GM12864 (cell line): ENCODE measurements at regions not wholly inside any gene's neighbourhood (a gene's known extent, or its start where the extent isn't known, plus 50 kb on each side); places are given as distances from the start of the nearest gene placed in this dataset.

ENCODE experiments used
- DNase-seq: peaks from one replicate; pipeline ENCODE4 v3.0.0-alpha.2; 2011; ENCODE audit warnings: low read depth
- H3K4me3 ChIP-seq: 2 replicates; pipeline ENCODE4 v1.5.1; 2011; ENCODE audit warnings: mild to moderate bottlenecking, low read depth, low read length, control low read depth
- TF ChIP-seq, protein P1 (sequence below): IDR thresholded peaks from 2 replicates; pipeline ENCODE4 v1.5.1; 2011; ENCODE audit warnings: low read depth, mild to moderate bottlenecking, moderate library complexity, low read length, control low read depth, inconsistent platforms; ENCODE audit errors: missing control alignments

DNA sequence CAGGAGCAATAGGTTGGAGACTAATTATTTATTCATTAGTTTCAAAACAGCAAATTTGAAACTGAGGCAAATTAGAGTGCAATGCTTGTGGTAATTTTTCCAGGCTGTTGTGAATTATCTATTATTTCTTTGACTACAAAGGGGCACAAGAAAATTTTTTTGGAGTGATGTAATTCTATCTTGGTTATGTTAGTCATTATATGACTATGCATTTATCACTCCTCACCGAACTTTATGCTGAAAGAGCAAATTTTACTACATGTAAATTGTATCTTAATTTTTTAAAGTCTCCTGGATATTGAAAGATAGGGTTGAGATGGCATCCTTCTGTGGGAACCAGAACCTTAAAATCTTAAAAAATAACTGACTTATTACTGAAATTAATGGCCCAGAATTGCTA lies 320.0 kb upstream of the ROBO1 start:
- TF ChIP-seq, protein P1, sequence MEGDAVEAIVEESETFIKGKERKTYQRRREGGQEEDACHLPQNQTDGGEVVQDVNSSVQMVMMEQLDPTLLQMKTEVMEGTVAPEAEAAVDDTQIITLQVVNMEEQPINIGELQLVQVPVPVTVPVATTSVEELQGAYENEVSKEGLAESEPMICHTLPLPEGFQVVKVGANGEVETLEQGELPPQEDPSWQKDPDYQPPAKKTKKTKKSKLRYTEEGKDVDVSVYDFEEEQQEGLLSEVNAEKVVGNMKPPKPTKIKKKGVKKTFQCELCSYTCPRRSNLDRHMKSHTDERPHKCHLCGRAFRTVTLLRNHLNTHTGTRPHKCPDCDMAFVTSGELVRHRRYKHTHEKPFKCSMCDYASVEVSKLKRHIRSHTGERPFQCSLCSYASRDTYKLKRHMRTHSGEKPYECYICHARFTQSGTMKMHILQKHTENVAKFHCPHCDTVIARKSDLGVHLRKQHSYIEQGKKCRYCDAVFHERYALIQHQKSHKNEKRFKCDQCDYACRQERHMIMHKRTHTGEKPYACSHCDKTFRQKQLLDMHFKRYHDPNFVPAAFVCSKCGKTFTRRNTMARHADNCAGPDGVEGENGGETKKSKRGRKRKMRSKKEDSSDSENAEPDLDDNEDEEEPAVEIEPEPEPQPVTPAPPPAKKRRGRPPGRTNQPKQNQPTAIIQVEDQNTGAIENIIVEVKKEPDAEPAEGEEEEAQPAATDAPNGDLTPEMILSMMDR: no peak
- H3K4me3 ChIP-seq: no peak overlapping the region
- DNase-seq: no peak

DNA sequence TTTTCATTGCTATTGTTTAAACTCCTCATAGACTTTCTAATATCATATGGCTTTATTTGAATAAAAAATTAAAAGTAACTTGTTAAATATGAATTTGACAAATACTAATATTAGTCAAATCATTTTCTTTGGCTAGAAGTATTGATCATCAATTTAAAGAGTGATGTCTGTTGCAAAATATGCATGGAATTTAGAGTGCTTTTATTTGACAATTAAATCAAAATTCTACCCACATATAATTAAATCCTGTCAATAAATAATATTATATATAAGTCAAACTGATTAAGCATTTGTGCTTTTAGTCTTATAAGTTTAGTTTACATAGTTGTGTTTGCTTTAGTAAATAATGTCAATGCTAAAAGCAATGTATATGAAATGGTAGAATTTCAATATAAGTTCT lies 318.6 kb upstream of the ROBO1 start:
- TF ChIP-seq, protein P1: no peak
- no peak overlapping the region for H3K4me3 ChIP-seq

DNA sequence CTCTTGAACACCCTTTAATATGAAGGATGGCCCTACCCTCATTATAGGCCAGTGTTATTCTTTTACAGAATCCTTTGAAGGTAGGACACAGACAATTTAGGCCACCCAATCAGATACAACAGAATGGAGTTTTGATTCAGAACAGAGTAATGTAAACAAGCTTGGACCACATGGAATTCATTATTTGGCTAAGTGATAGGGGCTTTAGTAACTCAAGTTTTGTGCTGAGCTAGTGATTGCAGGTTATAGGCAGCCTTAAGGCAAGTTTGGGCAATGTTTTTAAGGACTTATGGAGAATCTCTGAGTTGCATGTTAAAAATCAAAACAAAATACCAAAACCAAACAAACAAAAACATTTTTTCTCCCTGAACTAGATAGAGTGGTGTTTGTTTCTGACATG lies 312.1 kb upstream of the ROBO1 start:
- H3K4me3 ChIP-seq: no peak overlapping the region
- TF ChIP-seq, protein P1: no peak
- DNase-seq: no peak

More for the DNA sequence above, 318.6 kb upstream of the ROBO1 start:
- DNase-seq: no peak

DNA sequence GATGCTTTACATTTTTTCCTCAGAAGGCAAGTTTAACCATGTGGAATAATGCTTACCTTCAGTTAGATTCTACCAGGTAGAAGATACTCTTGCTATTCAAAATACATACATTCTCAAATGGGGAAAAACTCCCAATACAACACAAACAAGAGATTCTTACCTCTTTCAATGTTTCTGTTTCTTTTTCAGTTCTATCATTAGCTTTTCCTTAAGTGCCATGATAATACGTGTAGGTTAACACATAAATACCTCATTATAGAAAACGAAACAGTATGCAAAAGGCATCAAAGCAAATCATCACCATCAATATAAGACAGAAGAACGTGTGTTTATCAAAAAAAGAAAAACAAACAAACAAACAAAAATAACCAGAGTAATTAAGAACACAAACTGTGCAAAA lies 300.7 kb upstream of the ROBO1 start:
- H3K4me3 ChIP-seq: no peak overlapping the region
- TF ChIP-seq, protein P1: no peak
- no peak for DNase-seq

DNA sequence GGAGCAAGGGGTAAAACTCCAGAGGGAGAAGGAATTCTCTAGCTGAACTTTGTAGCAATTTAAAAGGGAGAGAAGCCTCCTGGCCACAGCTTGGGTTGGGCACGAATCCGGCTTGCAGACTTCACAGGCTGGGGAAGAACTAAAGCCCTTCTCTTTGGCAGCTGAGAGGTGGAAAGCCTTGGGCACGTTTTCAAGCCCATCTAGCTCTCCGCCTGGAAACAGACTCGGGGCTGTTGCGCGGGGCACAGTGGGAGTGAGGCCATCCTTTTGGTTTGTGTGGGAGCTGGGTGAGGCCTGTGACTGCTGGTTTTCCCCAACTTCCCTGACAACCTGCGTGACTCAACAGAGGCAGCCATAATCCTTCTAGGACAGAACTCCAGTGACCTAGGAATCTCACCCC lies 295.7 kb upstream of the ROBO1 start:
- H3K4me3 ChIP-seq: no peak overlapping the region
- no peak for DNase-seq
- TF ChIP-seq, protein P1: no peak

DNA sequence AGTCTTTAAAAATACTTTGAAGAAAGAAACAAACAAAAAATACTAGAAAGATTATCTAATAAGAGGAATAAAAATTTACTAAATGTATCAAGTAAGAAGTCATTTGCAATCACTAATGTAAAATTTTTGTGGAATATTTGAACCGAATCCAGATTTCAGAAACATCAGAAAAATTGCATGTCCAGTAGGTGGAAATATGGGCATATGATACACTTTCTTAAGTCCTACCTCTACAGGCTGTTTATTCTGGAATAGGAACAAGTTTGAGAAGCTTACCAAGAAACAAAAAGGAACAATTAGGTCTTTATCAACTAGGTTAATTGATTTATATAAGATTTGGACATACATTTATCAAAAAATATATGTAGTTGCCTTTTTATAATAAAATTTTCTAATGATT lies 292.9 kb upstream of the ROBO1 start:
- DNase-seq: no peak
- H3K4me3 ChIP-seq: no peak overlapping the region
- TF ChIP-seq, protein P1: no peak

DNA sequence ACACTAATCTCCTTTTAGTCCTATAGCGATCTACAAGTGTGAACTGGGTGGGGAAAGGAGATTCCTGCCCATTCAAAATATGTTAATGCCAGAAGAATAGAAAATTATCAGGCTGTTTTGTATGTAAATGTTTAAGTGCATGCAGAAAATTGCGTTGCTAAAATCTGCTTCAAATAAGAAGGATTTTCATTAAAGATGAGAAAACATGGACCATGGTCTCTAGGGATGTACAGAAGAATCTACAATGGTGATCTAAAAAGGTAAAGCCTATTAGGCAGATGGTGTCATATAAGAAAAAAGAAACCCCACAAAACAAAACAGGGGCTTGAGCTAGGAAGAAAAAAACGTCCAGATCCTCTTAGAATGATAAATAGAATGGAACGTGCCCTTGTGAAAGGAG lies 287.5 kb upstream of the ROBO1 start:
- H3K4me3 ChIP-seq: no peak overlapping the region
- TF ChIP-seq, protein P1: no peak
- no peak for DNase-seq
